GM12872 (cell line): ENCODE measurements at regions not wholly inside any gene's neighbourhood (a gene's known extent, or its start where the extent isn't known, plus 50 kb on each side); places are given as distances from the start of the nearest gene placed in this dataset.

Experiments used
- CTCF ChIP-seq: IDR thresholded peaks from 3 replicates; pipeline ENCODE4 v1.5.1; 2011; ENCODE audit warnings: low read depth, mild to moderate bottlenecking, low read length, moderate library complexity; ENCODE audit not compliant: insufficient read depth

DNA sequence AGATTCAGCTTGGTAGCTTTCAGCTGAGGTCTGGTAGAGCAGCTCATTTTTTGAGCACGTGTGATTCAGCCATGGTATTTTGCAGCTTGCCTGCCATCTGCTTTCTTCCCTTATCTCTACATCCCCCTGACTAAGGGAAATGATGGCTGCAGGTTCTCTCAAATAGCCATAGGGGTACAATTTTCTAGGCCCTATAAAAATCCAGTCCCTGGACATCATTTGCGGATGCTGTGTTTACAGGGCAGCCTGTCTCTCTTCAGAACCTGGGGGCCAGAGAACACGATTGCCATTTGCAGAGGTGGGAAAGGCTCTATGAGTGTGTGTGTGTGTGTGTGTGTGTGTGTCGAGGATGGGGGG lies 442.7 kb upstream of the MEIS1 start:
- TF ChIP-seq CTCF = no peak

DNA sequence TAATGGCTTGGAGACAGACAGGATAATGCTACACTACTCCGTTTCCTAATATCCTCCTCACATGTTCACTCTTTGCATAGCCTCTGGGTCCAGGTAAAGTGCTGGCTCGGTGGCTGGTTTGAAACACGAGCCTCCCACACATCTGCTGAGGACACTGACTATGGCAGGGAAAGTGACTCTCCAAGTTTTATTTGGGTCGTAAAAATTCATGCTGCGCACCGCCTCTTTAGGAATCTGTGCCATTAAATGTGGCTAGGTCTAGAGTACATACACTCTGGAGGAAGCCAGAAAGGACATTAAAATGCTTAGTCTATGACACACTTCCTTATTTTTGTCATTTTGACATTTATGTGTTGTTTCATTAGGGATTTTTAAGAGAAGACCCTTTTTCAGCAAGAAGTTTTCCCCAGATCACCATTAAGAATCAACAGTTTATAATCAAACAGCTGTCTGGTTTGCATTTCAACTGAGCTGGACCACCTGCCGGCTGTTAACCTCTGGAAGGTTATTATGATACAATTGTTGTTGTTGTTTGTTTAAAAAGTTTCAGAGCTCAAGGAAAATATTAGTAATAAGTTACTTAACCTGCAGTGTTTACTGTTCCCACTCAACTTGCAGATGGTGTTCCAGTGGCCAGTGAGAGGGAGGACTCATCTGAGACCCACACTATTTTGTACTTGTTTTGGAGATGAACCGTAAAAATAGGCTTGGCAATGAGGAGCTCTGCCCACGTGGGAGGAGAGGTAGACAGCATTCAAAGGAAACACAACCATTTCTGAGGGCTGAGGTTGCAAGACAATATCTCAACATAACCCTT lies 443.3 kb upstream of the MEIS1 start:
- no peak for TF ChIP-seq CTCF

- TF ChIP-seq CTCF = no peak
Measured at GRCh38 chr2:65985986-65986385, 448.9 kb upstream of the MEIS1 start.

DNA sequence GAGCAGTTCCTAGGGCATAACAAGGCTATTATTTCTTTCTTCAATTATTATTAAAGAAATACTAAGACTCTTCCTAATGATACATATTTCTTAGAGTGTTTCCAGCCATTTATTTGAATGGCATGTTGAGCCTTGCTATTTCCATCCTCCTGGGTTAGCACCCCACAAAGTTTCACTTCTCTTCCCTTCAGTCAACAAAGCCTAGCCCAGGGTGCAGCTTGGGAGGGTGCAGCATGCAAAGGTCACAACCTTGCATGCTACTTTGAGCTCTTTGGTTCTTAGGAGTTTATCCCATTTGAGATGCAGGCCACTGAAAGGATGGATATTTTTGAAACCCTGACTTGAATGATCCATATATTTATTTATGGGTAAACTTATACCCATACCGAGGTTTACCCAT lies 454.4 kb upstream of the MEIS1 start:
- TF ChIP-seq CTCF = no peak

DNA sequence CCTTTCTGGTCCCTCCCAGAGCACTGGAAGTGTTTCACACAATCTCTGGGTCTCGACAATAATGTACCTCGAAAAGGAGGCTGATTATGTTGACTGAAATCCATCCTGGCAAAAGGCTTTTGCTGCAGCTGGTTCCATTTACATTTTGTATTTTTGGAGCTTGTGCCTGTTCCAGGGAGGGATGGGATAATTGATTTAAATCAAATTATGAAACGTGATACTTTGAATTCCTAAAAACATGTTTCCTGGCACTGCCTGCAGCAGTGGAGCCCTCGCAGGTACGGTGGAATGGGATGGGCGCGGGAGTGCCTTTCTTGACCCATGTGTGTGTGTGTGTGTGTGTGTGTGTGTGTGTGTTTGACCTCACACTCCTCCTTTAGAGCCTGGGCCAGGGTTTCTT lies 455.5 kb upstream of the MEIS1 start:
- TF ChIP-seq CTCF = no peak

DNA sequence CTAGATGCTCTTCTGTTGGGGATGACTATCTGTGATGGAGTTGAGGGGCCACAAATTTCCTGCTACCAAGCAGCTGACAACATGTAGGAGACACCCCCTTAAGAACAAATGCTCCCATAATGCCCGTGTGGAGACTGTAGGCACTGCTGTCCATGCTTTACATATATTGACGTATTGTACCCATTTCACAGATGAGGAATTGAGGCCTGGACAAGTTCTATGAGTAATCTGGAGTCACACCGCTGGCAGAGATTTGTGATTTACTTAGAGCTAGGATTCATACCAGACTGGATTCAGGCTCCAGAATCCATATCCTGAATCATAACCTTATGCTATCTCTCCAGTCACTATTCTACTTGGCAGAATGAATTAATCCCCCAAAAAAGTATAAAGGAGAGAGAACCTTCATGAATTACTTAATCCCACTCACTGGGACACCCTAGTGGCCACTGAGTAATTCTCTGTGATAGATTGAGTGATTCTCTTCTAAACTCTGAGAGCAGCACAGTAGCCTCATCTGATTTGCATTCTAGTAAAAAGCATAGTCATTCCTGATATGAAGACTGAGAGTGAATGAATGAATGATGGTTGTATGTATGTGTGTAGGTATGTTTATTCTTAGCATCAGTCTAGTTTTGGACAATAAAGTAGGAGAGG lies 460.7 kb upstream of the MEIS1 start:
- 0 out of 3 replicates have a peak, but pooled peaks have one; percentile 0 for TF ChIP-seq CTCF

GRCh38 chr2:65969161-65969560 lies 465.8 kb upstream of the MEIS1 start:
- TF ChIP-seq CTCF = no peak
